HG02571 (cell line): ENCODE measurements at regions not wholly inside any gene's neighbourhood (a gene's known extent, or its start where the extent isn't known, plus 50 kb on each side); places are given as distances from the start of the nearest gene placed in this dataset.
"Not testable (repeated sequence)": the region's sequence is repeated elsewhere in the genome, so short reads cannot be mapped to it uniquely, and the experiment has no call there.

Experiments
- ATAC-seq: cut with Tn5 transposase; IDR thresholded peaks from one replicate; pipeline ENCODE4 v1.9.1; 2021; ENCODE audit warnings: mild to moderate bottlenecking, moderate library complexity; ENCODE audit not compliant: unreplicated experiment

GRCh38 chr10:91080776-91081175, 139.7 kb upstream of the PCGF5 start:
- ATAC-seq: no peak

DNA sequence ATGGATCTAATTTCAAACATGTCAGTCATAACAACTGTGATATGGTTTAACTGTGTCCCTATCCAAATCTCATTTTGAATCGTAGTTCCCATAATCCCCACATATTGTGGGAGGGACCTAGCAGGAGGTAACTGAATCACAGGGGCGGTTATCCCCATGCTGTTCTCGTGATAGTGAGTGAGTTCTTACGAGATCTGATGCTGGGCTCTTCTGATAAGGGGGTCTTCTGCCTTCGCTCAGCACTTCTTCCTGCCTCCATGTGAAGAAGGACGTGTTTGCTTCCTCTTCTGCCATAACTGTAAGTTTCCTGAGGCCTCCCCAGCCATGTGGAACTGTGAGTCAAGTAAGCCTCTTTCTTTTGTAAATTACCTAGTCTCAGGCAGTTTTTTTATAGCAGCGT, 138.0 kb upstream of the PCGF5 start:
- no peak for ATAC-seq

DNA sequence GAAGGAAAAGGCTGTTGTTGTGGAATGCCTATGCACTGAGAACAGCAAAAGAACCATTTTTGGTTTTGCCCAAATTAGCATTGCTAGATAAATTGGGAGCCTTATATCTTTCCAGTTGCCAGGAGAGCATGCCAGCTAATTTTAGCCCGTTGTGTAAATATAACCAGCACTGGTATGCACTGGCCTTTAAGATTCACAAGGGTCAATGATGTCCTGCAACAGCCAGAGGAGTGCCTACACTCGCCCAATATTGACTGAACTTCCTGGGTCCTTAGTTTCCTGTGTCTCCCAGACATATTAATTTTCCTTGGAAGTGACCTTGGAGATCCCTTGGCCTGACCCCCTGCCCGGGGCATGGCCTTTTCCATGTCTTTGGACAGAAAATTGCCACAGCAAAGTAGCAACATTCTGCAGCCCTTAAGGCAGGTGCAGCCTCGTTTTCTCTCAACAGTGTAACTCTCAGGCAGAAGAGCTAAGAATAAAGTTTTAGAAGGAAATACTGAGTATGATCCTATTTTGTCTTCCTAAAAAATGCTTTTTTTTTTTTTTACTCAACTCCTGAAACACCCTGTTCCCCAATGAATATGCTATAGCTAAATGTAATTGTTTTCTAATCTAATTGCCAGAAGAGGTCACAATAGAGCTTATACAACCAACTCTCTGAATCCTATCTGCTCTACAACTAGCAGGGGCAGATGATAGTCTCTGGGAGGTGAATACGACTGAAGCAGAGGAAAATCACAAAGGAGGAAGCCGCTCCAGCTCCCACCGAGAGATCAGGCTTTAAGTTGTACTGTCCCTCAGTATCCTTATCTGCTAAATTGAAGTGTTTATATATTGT, 131.9 kb upstream of the PCGF5 start:
- ATAC-seq: no peak

- no peak for ATAC-seq
Measured at GRCh38 chr10:91090761-91091529, 129.5 kb upstream of the PCGF5 start.

GRCh38 chr10:91091780-91092179, 128.7 kb upstream of the PCGF5 start:
- no peak for ATAC-seq

- ATAC-seq: no peak
Measured at GRCh38 chr10:91096274-91096673, 124.2 kb upstream of the PCGF5 start.

DNA sequence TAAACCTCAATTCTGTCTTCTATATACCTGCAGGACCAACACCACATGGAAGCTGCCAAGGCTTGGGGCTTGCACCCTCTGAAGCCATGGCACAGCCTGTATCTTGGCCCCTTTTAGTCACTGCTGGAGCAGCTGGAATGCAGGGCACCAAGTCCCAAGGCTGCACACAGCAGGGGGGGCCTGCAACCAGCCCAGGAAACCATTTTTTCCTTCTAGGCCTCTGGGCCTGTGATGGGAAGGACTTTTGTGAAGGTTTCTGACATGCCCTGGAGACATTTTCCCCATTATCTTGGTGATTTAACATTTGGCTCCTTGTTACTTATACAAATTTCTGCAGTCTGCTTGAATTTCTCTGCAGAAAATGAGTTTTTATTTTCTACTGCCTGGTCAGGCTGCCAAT, 123.2 kb upstream of the PCGF5 start:
- no peak for ATAC-seq

- ATAC-seq: not testable (repeated sequence)
Measured at GRCh38 chr10:91098021-91098420, 122.4 kb upstream of the PCGF5 start.

DNA sequence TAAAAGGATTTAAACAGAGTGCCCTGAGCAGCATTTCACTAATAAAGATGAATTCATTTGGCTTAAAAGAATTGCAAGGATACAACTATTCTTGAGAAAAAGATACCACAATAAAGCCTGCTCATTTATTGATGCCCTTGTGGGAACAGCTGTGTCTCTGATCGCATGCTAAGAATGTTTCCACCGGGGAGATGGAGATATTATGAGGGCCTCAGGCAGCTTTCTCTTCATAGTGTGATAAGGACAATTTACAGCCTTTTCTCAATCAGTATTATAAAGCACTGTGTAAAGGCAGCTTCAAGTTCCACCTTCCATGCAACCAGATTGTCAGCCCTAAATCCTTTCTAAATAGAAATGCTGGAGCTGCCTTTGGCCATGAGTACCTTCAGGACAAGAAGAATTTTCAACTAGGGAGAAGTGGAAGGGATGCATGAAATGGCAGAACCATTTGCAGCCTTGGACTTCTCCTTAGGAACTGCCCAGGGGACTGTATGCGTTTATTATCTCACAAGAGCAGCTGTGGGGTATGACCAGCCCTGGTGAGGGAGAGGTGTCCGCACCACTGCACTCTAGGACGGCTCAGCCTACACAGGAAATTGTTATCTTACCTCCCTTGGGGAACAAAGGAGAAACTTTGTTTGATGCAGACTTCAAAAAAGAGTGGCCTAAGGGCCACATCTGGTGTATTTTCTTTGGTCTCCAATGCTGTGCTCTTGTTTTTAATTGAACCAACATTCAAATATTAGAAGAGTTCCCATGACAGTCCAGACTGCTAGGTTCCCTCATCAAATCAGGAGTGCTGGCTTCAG, 116.9 kb upstream of the PCGF5 start:
- ATAC-seq: no peak

DNA sequence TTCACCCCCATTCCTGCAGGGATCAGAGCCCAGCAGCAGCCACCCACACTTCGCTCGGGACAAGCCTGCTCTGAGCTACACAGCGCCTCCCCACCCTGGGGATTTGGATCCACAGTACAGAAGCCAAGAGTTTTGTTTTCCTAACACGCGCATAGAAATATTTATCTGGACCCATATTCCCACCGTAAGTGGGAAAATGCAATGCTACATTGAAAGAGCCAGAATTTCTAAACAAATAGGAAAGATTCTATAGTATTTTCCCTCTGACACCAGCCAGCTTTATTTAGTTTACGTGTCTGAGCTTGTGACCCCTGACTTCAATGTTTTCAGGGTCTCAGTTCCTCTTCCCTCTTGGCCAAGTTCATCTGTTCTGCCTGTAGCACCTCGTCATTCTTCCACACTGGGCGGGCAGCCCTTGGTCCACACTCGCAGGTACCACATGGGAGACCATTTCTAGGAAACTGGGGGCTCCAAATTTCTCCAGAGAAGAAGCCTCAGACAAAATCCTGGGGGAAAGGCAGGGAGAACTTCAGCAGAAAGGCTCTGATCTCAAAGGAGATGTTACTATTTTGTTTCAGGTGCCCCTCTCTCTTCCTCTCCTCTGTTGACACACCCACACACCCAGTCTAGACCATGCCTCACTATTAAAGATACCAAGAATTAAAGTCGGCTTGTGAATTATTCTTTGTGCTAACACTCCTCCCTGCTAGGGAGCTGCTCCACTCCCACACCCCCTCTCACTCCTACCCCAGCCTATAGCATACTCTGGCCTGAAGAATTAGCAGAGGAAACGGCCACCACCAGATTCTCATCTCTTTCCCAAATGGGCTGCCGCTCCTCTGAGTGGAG, 116.0 kb upstream of the PCGF5 start:
- no peak for ATAC-seq

DNA sequence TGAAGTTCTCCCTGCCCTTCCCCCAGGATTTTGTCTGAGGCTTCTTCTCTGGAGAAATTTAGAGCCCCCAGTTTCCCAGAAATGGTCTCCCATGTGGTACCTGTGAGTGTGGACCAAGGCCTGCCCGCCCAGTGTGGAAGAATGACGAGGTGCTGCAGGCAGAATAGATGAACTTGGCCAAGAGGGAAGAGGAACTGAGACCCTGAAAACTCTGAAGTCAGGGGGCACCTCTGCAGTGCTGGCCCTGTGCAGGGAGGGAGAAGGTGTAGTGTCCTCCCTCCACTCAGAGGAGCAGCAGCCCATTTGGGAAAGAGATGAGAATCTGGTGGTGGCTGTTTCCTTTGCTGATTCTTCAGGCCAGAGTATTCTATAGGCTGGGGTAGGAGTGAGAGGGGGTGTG, 115.2 kb upstream of the PCGF5 start:
- no peak for ATAC-seq

GRCh38 chr10:91108820-91109219, 111.6 kb upstream of the PCGF5 start:
- no peak for ATAC-seq

DNA sequence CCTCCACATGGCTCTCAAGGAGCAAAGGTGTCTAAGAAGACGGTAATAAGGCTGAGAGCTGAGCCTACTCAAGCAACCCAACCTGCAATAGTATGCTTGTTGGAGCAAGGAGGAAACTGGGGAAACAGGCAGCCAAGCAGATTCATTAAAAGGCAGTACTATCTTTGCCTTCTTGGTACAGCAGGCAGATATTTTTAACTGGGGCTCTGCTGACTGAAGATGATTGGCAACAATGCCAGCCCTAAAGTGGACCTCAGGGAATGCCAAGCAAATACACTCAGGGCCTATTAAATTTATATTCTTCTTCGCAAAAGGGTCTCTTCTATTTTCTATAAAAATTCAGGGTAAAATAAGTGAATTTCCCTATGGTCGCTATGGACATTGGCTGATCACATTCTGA, 109.4 kb upstream of the PCGF5 start:
- ATAC-seq: no peak

GRCh38 chr10:91115618-91116390, 104.7 kb upstream of the PCGF5 start:
- ATAC-seq: no peak

DNA sequence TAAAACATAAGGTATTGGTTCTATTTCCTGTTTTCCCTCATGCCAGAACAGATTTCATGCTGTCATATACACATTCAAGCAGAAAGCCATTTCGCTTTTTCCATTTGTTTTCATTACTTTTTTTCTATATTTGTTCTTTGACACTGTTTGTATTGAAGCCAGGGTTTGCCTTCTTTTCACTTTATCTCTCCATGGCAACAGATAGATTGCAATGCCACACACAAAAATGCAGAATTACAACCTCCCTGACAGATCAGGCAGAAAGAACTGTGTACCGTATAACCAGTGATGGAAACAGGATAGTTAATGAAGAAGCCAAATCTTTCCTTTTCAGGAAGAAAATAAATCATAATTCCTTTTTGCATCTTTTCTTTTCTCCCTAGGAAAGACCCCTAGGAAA, 103.0 kb upstream of the PCGF5 start:
- no peak for ATAC-seq

DNA sequence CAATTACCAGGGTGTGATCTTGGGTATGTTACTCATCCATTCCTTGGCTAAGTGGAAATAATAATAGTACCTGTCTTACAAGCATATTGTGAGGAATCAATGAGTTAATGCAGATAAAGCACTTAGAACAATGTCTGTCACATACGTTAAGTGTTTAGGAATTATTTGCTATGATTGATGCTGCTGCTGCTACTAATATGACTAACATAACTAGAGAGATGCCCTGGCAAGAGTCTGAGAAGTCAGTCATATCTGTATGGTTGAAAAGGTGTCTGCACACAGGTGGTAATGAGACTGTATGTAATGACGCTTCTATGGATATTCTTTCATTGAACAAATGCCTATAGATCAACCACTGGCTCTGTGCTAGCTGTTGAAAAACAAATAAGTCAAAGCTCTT, 100.1 kb upstream of the PCGF5 start:
- no peak for ATAC-seq

GRCh38 chr10:91123261-91123660, 97.2 kb upstream of the PCGF5 start:
- no peak for ATAC-seq

- no peak for ATAC-seq
Measured at GRCh38 chr10:91124016-91124415, 96.4 kb upstream of the PCGF5 start.

GRCh38 chr10:91126471-91126870, 94.0 kb upstream of the PCGF5 start:
- ATAC-seq: no peak
